HG03558 (cell line): ENCODE measurements at regions not wholly inside any gene's neighbourhood (a gene's known extent, or its start where the extent isn't known, plus 50 kb on each side); places are given as distances from the start of the nearest gene placed in this dataset.

Source experiments
- ATAC-seq: cut with Tn5 transposase; IDR thresholded peaks from one replicate; pipeline ENCODE4 v1.9.1; 2021; ENCODE audit warnings: moderate number of reproducible peaks; ENCODE audit not compliant: unreplicated experiment; ENCODE audit errors: extremely low read depth

- ATAC-seq, result no peak
These were observed 728.3 kb downstream of the TYW1 start for GRCh38 chr7:67724955-67725354.

GRCh38 chr7:67725423-67725822 lies 728.8 kb downstream of the TYW1 start:
- ATAC-seq, result no peak

- no peak for ATAC-seq
These were observed 733.1 kb downstream of the TYW1 start for GRCh38 chr7:67729771-67730170.

GRCh38 chr7:67731704-67732103 lies 735.1 kb downstream of the TYW1 start:
- ATAC-seq, result no peak

GRCh38 chr7:67732898-67733297 lies 736.3 kb downstream of the TYW1 start:
- ATAC-seq, result no peak

- ATAC-seq, result no peak
These were observed 741.5 kb downstream of the TYW1 start for GRCh38 chr7:67738145-67738544.

GRCh38 chr7:67738958-67739357 lies 742.3 kb downstream of the TYW1 start:
- ATAC-seq, result no peak

- no peak for ATAC-seq
These were observed 746.9 kb downstream of the TYW1 start for GRCh38 chr7:67743501-67743900.

GRCh38 chr7:67752227-67752626 lies 755.6 kb downstream of the TYW1 start:
- ATAC-seq, result no peak

GRCh38 chr7:67753891-67754290 lies 757.3 kb downstream of the TYW1 start:
- no peak for ATAC-seq

GRCh38 chr7:67754651-67755050 lies 758.0 kb downstream of the TYW1 start:
- no peak for ATAC-seq

- ATAC-seq, result no peak
These were observed 761.9 kb downstream of the TYW1 start for GRCh38 chr7:67758551-67758950.

GRCh38 chr7:67760971-67761370 lies 764.3 kb downstream of the TYW1 start:
- no peak for ATAC-seq

GRCh38 chr7:67762516-67762915 lies 765.9 kb downstream of the TYW1 start:
- ATAC-seq, result no peak

GRCh38 chr7:67764289-67764688 lies 767.7 kb downstream of the TYW1 start:
- ATAC-seq, result no peak

- no peak for ATAC-seq
These were observed 769.0 kb downstream of the TYW1 start for GRCh38 chr7:67765481-67766175.

GRCh38 chr7:67766906-67767410 lies 770.3 kb downstream of the TYW1 start:
- ATAC-seq, result no peak

- ATAC-seq, result no peak
These were observed 775.4 kb downstream of the TYW1 start for GRCh38 chr7:67771846-67772605.

GRCh38 chr7:67773081-67773480 lies 776.4 kb downstream of the TYW1 start:
- no peak for ATAC-seq

GRCh38 chr7:67777119-67777518 lies 780.5 kb downstream of the TYW1 start:
- no peak for ATAC-seq

GRCh38 chr7:67781841-67782240 lies 785.2 kb downstream of the TYW1 start:
- no peak for ATAC-seq

GRCh38 chr7:67786021-67786420 lies 789.4 kb downstream of the TYW1 start:
- ATAC-seq, result no peak
